ENCODE measurements at regions not wholly inside any gene's neighbourhood (a gene's known extent, or its start where the extent isn't known, plus 50 kb on each side); places are given as distances from the start of the nearest gene placed in this dataset.

GRCh38 chr12:13592063-13592942 lies 389.1 kb downstream of the GRIN2B start (continued):
- TF ChIP-seq ZBTB4 (CRISPR knock-in tag; IDR thresholded peaks at IDR 0.05) (no peak), CREM (IDR thresholded peaks at IDR 0.05; ENCODE audit: low read depth) (0 out of 2 replicates have a peak, but pooled peaks have one; percentile 12), ZNF592 (IDR thresholded peaks at IDR 0.05) (no peak), CEBPB (IDR thresholded peaks at IDR 0.05; ENCODE audit: borderline replicate concordance in 1 of 2, low read depth in 2 of 2, low read length in 2 of 2) (no peak), BHLHE40 (IDR thresholded peaks at IDR 0.05; ENCODE audit: borderline replicate concordance in 1 of 2, low read depth in 2 of 2, low read length in 1 of 2) (peak in 1 of 2 experiments; percentile 4; a peak in 1 of 4 replicates), MYB (IDR thresholded peaks at IDR 0.05; ENCODE audit: borderline replicate concordance, low read depth, low read length) (peak; percentile 86; the same call in 1 of the 2 replicates), RCOR1 (conservative IDR thresholded peaks at IDR 0.05; ENCODE audit: low read depth, low read length) (0 out of 2 replicates have a peak, but pooled peaks have one; percentile 44), DPF2 (IDR thresholded peaks at IDR 0.05) (peak; percentile 93), ZNF24 (IDR thresholded peaks at IDR 0.05) (peak; percentile 90), EP300 (IDR thresholded peaks at IDR 0.05; ENCODE audit: borderline replicate concordance in 1 of 2, control insufficient read depth in 1 of 2, low read depth in 2 of 2, low read length in 2 of 2) (peak; percentile 72 to 81; a peak in 3 of 4 replicates), POU2F2 (IDR thresholded peaks at IDR 0.05; ENCODE audit: borderline replicate concordance, low read depth, low read length) (peak; percentile 36; the same call in 1 of the 3 replicates), RELB (IDR thresholded peaks at IDR 0.05; ENCODE audit: low read depth) (peak; percentile 96), MLLT1 (IDR thresholded peaks at IDR 0.05) (peak; percentile 39; the same call in 1 of the 2 replicates), BCL3 (IDR thresholded peaks at IDR 0.05; ENCODE audit: borderline replicate concordance, insufficient read depth, low read depth, low read length, poor library complexity, severe bottlenecking) (no peak), IKZF2 (IDR thresholded peaks at IDR 0.05) (peak; percentile 81 to 89)

Data from GM12878 (cell line).